ENCODE measurements at regions not wholly inside any gene's neighbourhood (a gene's known extent, or its start where the extent isn't known, plus 50 kb on each side); places are given as distances from the start of the nearest gene placed in this dataset.
"Not testable (repeated sequence)": the region's sequence is repeated elsewhere in the genome, so short reads cannot be mapped to it uniquely, and the experiment has no call there.

DNA sequence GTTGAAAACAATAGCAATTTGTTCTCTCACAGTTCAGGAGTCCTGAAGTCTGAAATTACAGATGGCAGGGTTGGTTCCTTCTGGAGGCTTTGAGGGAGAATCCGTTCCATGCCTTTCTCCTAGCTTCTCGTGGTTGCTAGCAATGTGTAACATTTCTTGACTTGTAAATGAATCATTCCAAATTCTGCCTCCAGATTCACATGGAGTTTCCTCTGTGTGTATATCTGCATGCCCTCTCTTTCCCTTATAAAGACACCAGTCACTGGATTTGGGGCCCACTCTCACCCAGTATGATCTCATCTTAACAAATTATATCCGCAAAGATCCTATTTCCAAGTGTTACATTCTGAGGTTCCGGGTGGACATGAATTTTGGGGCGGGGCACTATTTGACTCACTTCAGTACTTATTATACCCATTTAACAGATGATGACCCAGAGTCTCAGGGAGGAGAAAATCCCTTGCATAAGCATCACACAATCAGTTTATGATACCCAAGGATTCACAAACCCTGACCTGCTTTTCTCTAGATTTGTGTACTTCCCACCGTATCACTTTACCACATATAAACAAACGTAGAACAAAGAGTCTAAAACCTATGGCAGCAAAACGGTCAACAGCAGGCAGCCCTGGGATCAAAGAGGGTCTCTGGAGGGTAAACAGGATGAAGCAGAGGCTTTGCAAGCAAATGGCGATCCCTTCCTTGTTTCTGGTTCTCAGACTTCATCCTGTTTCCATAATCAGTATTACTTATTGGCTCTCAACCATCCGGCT is 93.7 kb downstream of the C9orf152 start:
- DNase-seq (ENCODE audit: extremely low read depth in 1 of 2, low read depth in 1 of 2): no peak

DNA sequence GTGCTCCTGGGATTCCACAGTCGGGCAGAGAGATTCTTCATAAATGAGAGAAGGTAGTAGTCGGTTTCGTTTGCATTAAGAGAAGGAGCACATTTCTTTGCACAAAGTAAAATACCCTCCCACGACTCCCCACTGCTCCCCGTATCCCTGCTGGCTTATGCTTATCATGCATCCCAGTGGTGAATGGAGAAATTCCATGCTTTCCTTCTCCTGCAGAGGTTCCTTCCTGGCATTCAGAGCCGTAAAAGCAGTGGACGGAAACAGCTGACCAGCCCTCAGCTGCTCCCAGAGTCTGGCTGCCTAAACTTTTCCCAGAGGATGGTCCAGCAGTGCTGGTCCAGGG is 93.1 kb downstream of the C9orf152 start:
- no peak for DNase-seq (ENCODE audit: extremely low read depth in 1 of 2, low read depth in 1 of 2)

DNA sequence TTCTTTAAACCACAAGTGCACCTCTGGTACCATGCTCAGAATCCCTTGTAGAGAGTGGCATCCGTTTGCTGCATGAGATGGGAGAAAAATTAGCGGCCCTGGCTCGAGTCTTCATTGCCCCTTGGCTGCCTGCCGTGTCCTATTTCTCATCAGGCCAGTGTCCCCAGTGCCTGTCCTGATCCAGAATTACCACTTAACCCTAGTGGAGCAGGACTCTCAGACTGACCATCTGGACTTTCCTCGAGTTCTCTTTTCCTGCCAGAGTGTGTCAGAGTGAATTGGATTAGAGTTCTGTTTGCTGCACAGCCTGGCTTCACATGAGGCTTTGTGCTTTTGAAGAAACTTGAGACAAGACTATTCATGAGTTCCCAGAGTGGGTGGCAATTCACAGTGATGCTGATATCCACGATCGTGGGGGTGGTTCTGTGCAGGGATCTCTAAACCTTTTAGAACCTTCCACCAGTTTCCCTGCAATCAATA is 92.6 kb downstream of the C9orf152 start:
- DNase-seq (ENCODE audit: extremely low read depth in 1 of 2, low read depth in 1 of 2): no peak

DNA sequence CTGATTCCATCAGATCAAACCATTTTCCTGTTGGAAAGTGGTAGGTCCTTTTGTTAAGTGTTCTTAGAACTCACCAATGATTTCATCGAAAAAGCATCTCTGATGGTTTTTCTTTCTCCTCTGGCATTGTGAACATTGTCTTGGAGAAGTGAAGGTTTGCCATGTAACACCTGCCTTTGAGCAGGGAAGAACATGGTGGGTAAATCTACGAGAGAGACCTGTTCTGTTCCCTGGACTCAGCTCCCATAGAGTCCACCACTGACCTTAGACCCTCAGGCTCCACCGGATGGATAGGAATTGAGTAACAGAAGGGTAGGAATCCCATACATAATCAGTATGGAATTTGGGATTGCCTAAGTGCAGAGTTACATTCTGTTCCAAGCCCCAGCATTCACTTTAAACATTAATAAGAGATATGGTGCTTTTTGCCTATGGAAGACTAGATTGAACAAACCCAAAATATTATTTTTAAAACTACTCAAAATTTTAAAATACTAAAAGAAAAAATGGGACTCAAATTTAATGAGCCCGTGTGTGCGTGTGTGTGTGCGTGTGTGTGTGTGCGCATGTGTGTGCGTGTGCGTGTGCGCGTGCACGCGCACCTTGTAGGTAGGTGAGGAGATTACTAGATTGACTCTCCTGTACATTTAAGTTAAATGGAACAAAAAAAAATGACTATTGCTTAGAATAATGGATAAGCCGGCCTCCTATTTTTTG is 92.0 kb downstream of the C9orf152 start:
- DNase-seq (ENCODE audit: extremely low read depth in 1 of 2, low read depth in 1 of 2): no peak

DNA sequence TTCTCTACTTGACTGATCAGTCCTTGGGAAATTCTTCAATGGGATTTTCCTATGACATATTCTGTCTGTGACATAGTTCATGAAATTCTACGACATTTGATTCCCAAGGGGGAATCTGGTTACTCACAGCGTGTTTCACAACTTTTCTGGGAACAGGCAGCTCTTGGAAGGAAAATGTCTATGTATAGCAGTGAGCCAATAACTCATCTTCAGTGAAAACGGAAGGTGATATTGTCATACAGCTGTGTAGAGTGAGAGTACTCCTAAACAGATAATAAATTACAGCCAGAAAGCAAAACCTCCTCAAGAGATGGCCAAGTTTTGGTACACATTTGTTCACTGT is 91.4 kb downstream of the C9orf152 start:
- DNase-seq (ENCODE audit: extremely low read depth in 1 of 2, low read depth in 1 of 2): no peak

DNA sequence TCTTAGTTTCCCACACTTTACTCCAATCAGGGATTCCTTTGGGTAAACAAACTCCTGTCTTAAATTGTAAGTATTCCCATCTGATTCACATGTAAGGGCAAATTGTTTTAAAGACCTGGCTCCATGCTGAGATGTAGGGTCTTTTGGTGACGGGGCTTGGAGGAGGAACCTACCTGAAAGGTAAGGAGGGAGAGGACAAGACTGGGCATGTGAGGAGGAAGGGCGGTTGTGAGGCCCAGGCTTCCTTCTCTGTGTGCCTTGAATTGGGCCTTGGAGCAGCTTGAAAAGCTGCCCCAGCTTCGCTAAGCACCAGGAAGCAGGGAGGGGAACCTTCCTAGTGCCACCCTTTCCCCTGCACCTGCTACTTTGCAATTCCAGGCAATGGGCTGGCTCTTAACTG is 86.8 kb downstream of the C9orf152 start:
- no peak for DNase-seq (ENCODE audit: extremely low read depth in 1 of 2, low read depth in 1 of 2)

DNA sequence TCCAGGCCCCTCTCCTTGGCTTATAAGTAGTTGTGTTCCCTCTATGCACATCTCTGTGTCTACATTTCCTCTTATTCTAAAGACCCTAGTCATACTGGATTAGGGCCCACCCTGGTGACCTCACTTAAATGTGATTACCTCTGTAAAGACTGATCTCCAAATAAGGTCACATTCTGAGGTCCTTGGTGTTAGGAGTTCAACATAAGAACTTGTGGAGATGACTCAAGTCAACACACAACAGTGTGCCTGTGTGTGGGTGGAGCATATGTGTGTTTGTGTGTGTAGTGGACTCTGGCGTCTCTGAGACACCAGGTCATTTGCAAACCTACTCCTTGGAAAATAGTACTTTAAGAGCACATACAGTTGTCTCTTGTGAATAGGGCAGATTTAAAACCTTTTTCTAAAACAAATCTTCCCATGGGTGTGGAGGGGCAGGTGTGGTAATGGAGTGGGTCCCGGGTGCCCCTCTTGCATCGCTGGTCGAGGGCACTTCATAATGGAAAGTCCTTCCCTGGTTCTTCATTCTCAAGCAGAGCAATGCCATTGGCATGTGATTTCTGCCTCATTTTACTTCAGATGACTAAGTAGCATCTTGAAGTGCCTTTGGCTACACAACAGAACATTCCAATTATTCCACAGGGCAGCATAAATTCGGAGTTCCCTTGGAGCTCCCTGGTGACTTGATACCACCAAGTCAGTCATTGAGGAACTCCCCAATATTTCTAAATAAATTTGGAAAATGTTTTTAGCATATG is 84.4 kb downstream of the C9orf152 start:
- no peak for DNase-seq (ENCODE audit: extremely low read depth in 1 of 2, low read depth in 1 of 2)

DNA sequence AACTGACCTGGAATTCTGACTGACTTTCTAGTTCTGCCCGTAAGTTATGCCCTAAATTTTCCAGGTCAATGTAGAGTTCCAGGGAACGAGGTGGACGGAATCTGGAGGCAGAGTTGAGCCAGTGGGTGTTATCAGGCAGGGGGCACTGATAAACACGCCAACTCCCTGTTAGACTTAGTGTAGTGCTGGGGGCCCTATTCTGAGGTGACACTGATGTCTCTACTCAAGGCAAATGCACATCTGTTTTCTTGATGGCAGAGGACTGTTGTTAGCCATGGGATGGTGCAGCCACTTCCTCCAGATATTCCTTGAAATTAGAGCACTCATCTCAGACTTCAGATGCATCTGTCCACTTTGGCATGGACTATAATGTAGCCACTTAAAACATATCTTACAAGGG is 83.5 kb downstream of the C9orf152 start:
- DNase-seq (ENCODE audit: extremely low read depth in 1 of 2, low read depth in 1 of 2): no peak

DNA sequence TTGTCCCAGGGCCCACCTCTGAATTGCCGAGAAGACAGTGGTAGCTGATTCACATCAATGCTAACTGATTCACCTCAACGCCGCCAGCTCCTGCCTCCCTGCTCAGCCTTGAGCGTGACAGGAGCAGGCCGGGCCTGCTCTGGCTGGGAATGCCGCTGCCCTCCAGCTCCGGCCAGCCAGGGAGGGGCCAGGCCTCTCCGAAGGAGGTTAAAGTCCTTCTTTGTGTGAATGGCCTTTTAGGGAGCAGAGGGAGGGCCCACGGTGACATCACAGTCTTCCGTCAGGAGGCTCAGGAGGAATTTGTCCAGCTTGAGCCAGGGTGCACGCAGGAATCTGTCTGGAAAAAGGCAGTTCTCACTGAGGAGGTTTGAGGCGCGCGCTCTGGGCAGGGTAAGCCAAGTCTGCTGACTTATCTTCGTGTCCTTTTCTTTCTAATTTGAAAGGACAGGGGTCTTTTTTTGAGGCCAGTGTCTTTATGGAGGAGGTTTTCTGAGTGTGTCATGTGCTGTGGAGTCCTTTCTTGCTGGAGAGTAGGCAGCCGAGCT is 82.7 kb downstream of the C9orf152 start:
- DNase-seq (ENCODE audit: extremely low read depth in 1 of 2, low read depth in 1 of 2): no peak

DNA sequence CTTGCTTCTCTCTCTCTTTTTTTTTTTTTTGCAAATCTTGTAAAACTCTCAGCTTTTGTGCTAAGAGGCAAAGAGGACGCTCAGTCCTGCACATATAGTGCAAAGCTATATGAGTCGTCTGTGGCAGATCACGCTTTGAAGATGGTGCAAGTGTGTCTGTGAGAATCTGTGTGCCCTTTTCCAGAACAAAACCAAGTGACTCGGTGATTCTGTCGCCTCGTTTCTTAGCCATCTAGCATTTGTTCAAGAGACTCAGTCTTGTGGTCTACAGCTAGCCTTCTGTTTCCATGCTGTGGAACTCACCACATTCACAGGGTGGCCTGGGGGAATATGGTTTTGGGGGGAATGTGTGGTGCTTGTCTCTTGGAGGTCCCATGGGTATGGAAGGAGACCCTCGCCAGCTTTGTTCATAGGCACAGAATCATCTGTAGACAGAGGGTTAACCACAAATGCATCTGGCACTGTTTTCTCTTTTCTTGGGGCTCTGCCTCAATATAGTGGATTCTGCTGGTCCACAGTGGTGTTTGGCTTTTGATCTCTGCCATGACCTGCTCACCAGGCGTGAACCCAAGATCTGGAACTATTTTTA is 82.1 kb downstream of the C9orf152 start:
- DNase-seq (ENCODE audit: extremely low read depth in 1 of 2, low read depth in 1 of 2): no peak

DNA sequence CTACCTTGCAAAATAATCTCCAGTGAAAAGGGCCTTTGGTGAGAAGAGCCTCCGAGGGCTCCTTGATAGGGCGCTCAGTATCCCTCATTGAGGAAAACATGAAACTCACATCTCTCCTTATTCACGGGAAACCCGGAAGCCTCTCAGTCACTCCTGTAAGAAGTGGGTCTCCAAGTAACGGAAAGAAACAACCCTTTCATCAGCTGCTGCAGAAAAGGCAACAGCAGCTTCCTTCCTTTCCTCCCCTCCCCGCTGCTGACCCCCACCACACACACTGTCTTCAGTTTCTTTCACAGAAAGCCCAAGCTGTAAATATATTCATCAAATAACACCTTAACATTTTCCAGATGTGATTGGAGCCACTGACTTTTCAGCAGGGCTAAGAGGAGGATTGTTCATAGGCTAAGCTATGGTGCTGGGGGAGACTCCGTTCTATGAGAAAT is 81.4 kb downstream of the C9orf152 start:
- no peak for DNase-seq (ENCODE audit: extremely low read depth in 1 of 2, low read depth in 1 of 2)

DNA sequence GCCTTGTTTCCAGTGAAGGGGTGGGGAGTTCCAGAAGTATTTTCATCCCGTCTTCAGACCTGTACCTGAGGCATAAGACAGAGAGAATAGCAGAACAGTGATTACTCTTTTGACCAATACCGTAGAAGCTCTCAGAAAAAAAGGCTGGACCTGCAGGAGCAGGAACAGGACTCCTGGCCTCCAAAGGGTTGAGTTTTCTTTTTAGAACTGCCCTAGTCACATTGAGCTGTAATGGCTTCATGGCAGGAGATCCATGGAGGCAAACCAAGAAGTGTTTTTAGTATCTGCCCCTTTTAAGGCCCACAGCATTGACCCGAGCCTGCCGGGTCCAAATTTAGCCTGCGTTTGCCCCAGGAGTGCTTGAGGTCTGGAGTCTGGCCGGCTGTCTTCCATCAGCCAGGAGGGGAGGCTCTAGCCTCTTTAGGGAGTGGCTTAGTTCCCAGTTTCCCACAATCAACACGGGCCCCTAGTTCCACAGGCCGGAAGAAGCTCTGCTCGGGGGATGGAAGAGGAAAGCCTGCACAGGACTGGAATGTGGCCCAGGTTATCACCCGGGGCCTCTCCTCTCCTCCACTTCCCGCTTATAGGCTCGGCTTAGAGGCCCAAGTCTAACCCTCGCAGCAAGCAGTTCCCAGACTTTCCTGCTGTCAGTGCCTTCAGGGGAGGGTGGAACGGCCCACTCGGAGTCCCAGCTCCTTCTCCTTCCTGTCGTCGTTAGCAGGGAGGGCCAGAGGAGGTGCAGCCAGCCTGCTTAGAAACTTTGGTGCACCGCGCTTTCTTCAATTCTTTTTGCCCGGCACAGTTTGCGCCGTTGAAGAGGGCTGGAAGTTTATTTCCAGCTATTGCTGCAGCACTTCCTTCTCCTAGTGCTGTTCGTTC is 80.7 kb downstream of the C9orf152 start:
- DNase-seq (ENCODE audit: extremely low read depth in 1 of 2, low read depth in 1 of 2): no peak

DNA sequence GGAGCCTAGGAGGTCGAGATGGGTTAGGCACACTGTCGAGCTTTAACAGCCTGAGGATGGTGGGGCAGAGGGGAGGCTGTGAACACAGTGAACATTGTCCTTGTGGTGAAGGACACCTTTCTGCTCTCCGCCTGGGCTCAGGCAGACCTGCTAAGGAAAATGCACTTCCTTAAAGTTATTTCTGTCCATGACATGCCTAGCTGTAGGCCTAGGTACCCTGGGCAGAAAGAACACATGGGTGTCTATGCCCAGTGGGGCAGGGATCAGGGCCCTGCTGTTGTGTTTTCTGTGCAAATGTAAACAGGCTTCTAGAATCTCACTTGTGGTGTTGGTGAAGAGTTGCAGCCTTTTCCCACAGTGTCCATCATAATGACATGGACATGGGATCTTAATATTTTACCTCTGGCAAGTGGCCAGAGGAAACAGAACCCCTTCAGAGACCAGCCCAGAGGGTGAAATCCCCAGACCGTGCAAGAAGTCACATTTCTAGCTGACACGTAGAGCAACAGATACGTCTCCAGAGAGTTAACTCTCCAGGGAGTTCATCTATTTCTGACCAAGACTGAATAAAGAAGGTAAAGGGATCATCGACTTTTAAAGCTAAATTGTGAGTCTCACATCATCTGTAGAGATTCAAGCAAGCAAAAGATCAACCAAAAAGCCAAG is 79.2 kb downstream of the C9orf152 start:
- no peak for DNase-seq (ENCODE audit: extremely low read depth in 1 of 2, low read depth in 1 of 2)

DNA sequence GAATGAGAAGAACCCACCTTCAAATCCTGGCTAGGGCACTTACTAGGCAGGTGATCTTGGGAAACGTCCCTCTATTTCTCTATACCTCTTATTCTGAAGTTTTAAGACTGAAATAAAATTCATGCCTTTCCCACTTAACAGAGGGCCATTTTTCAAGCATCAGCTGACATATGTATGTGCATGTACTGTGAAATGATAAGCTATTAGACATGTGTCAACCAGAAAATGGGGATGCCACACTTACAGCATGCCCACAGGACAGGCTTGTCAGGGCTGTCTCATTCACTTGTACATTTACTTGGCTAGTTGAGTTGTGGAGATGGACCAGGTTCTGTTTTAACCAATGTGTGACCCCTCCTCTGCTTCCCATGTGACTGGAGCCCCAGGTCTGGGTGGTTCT is 78.5 kb downstream of the C9orf152 start:
- no peak for DNase-seq (ENCODE audit: extremely low read depth in 1 of 2, low read depth in 1 of 2)

DNA sequence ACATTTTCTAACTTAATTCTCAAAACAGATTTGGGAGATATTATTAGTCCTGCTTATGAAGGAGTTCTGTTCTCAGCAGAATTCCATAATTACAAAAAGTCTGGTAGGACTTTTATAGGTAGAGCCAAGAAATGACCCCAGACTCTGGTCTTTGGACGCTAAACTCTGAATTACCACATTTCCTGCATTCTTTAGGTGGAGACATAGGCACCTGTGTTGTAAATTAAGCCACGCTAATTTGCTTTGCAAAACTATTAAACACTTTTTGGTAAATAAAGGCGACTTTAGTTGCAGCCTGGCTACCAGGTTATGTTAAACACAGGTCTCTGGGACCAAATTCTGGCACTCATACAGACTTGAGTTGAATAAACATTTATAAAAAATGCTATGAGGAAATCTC is 77.7 kb downstream of the C9orf152 start:
- no peak for DNase-seq (ENCODE audit: extremely low read depth in 1 of 2, low read depth in 1 of 2)

DNA sequence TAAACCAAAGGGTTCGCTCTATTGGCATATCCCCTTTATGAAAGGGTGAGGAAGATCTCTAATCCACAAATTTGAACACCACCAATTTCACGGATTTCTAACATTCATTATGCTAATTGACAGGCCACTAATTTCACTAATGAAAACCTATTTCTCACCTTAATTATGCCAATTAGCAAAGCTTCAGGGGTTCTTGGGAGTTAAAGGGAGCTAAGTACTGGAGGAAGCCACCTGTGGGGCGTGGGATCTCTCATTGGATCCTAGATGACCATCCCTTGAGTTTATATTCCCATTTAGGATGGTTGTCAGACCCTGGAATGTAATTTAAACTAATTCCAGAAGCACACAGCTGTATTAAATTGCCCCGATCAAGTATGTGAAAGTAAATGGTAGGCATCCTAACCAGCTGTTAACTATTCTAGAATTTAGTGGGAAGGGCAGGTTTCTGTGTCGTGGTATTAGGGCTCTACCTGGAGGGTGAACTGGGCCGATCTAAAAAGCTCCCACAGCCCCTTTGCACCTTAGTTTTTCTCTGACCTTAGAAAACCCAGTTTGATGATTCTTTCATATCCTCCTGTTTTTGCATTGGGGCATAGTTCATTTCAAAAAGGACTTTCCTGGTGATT is 77.1 kb downstream of the C9orf152 start:
- no peak for DNase-seq (ENCODE audit: extremely low read depth in 1 of 2, low read depth in 1 of 2)

DNA sequence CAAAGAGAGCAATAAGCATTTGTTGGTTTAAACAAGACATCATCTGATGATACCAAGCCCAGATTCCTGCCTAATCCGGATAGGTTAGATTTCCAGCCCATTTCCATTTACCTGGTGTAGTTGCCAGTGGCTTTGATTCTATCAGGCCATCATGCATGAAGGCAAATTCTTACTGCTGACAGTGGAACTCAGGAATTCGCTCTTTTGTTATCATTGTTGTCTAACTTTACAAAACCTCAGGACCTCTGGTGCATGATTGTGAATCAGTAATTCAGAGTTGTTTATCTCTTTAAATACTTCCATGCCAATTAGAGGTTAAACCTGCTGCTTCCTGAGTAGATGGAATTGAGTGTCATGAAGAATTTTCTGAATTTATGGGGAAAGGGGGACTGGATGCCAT is 76.5 kb downstream of the C9orf152 start:
- DNase-seq (ENCODE audit: extremely low read depth in 1 of 2, low read depth in 1 of 2): no peak

DNA sequence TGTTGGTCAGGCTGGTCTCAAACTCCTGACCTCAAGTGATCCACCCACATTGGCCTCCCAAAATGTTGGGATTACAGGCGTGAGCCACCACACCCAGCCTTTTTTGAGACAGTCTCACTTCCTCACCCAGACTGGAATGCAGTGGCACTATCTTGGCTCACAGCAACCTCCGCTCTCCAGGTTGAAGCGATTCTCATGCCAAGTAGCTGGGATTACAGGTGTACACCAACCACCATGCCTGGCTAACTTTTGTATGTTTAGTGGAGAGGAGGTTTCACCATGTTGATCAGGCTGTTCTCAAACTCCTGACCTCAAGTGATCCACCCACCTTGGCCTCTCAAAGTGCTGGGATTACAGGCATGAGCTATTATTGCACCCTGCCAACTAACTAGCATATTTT is 75.4 kb downstream of the C9orf152 start:
- not testable (repeated sequence) for DNase-seq (ENCODE audit: extremely low read depth in 1 of 2, low read depth in 1 of 2)

DNA sequence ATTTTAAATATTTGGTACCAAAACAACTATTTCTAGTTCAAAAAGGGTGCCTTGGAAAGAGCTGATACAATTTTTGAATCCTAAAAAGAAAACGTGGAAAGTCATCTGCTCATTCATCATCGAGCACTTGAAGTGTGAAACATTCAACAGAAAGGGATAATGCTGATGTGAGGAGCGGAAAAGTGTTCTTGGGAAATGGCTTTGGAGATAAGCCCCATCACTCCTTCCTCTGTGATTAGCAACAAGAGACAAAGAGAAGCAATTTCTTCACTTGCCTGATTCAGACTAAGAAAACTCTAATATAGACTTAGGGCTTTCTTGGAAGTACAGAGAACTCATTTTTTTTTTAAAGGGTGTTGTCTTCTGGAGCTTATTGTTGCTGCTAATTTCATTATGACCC is 74.9 kb downstream of the C9orf152 start:
- DNase-seq (ENCODE audit: extremely low read depth in 1 of 2, low read depth in 1 of 2): no peak

Measured in stimulated activated CD8-positive, alpha-beta memory T cell treated with anti-CD3 and anti-CD28 coated beads, Interleukin-7, amount 100 ng/mL, for 48 hours (primary cell).